GM21717 (cell line): ENCODE measurements at regions not wholly inside any gene's neighbourhood (a gene's known extent, or its start where the extent isn't known, plus 50 kb on each side); places are given as distances from the start of the nearest gene placed in this dataset.
"Not testable (repeated sequence)": the region's sequence is repeated elsewhere in the genome, so short reads cannot be mapped to it uniquely, and the experiment has no call there.

Source experiments
- ATAC-seq: cut with Tn5 transposase; IDR thresholded peaks from one replicate; pipeline ENCODE4 v1.9.1; 2021; ENCODE audit warnings: mild to moderate bottlenecking, moderate library complexity; ENCODE audit not compliant: unreplicated experiment

- ATAC-seq: no peak
These were observed 113.4 kb downstream of the LHX2 start for GRCh38 chr9:124124729-124125650.

GRCh38 chr9:124125651-124125977 is 114.0 kb downstream of the LHX2 start:
- no peak for ATAC-seq

GRCh38 chr9:124126648-124127646 is 115.4 kb downstream of the LHX2 start:
- no peak for ATAC-seq

GRCh38 chr9:124128568-124129166 is 117.1 kb downstream of the LHX2 start:
- ATAC-seq: no peak

- no peak for ATAC-seq
These were observed 118.9 kb downstream of the LHX2 start for GRCh38 chr9:124130277-124131075.

- ATAC-seq: not testable (repeated sequence)
These were observed 120.0 kb downstream of the LHX2 start for GRCh38 chr9:124131518-124131917.

- no peak for ATAC-seq
These were observed 121.1 kb downstream of the LHX2 start for GRCh38 chr9:124132671-124133147.

- ATAC-seq: no peak
These were observed 122.2 kb downstream of the LHX2 start for GRCh38 chr9:124133727-124134126.

- ATAC-seq: no peak
These were observed 123.0 kb downstream of the LHX2 start for GRCh38 chr9:124134526-124134925.

- no peak for ATAC-seq
These were observed 121.9 kb upstream of the NEK6 start for GRCh38 chr9:124135813-124136365.

GRCh38 chr9:124137009-124137943 is 120.5 kb upstream of the NEK6 start:
- ATAC-seq: peak; percentile 74

- ATAC-seq: no peak
These were observed 119.8 kb upstream of the NEK6 start for GRCh38 chr9:124137944-124138335.

GRCh38 chr9:124139001-124139400 is 118.7 kb upstream of the NEK6 start:
- no peak for ATAC-seq

- no peak for ATAC-seq
These were observed 116.7 kb upstream of the NEK6 start for GRCh38 chr9:124140941-124141568.

GRCh38 chr9:124144561-124145123 is 113.1 kb upstream of the NEK6 start:
- ATAC-seq: not testable (repeated sequence)

GRCh38 chr9:124146031-124146561 is 111.7 kb upstream of the NEK6 start:
- ATAC-seq: no peak

- no peak for ATAC-seq
These were observed 107.8 kb upstream of the NEK6 start for GRCh38 chr9:124149992-124150391.

- no peak for ATAC-seq
These were observed 93.9 kb upstream of the NEK6 start for GRCh38 chr9:124163760-124164255.
